ENCODE measurements at regions not wholly inside any gene's neighbourhood (a gene's known extent, or its start where the extent isn't known, plus 50 kb on each side); places are given as distances from the start of the nearest gene placed in this dataset.

GRCh38 chr4:152106781-152107321 is 346.0 kb upstream of the GATB start:
- no peak for TF ChIP-seq EZH2phosphoT487 (IDR thresholded peaks at IDR 0.05)
- no peak for TF ChIP-seq CTCF (IDR thresholded peaks at IDR 0.05)
- no peak for TF ChIP-seq EZH2 (IDR thresholded peaks at IDR 0.05)
